ENCODE measurements at regions not wholly inside any gene's neighbourhood (a gene's known extent, or its start where the extent isn't known, plus 50 kb on each side); places are given as distances from the start of the nearest gene placed in this dataset.

DNA sequence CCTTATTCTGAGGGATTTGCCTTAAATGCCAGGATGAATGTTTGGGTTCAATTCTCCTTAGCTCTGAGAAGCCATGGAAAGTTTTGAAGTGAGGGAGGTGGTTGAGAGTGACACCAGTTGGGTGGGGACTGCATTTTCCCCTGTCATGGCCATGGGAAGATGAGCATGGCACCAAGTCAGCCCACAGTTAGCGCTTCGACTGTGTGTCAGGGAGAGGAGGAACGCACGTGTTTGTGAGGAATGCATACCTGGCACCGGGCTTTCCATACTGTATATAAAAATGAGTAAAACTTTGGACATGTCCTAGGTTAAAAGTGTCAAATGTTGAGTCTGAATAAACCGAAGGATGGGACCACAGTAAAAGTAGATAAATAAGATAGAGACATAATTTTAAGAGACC, 187.5 kb upstream of the KL start:
- no peak for DNase-seq
- Histone ChIP-seq H3K9me3 (peaks cover 0 to under 1% of the 10 kb centered on the region in 2 donors), H3K27me3 (no peaks in the 10 kb centered on the region), H3K4me3 (no peak overlapping the region), H3K4me1 (no peaks in the 10 kb centered on the region), H3K27ac (no peak overlapping the region), H3K36me3 (no peaks in the 10 kb centered on the region)
- intact Hi-C loops (cut with DNase I; ENCODE audit: low total_unique reads): no loop called here
- WGBS, 2 donors (ENCODE audit: low coverage in 1 of 2): 95% methylated on average over 6 of the region's 6 CpGs; no CpG with 5 or more reads in 1 of the 2 donors
- in situ Hi-C loops (cut with MboI; ENCODE audit: low pct_ligation_motif_present in 1 of 4, low pct_unique_long_range_greater_than_20kb in 1 of 4, low sequenced_read_pairs in 3 of 4): no loop called here
- TF ChIP-seq, protein P1, sequence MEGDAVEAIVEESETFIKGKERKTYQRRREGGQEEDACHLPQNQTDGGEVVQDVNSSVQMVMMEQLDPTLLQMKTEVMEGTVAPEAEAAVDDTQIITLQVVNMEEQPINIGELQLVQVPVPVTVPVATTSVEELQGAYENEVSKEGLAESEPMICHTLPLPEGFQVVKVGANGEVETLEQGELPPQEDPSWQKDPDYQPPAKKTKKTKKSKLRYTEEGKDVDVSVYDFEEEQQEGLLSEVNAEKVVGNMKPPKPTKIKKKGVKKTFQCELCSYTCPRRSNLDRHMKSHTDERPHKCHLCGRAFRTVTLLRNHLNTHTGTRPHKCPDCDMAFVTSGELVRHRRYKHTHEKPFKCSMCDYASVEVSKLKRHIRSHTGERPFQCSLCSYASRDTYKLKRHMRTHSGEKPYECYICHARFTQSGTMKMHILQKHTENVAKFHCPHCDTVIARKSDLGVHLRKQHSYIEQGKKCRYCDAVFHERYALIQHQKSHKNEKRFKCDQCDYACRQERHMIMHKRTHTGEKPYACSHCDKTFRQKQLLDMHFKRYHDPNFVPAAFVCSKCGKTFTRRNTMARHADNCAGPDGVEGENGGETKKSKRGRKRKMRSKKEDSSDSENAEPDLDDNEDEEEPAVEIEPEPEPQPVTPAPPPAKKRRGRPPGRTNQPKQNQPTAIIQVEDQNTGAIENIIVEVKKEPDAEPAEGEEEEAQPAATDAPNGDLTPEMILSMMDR (IDR thresholded peaks at IDR 0.05): no peak
- TF ChIP-seq EP300 (IDR thresholded peaks at IDR 0.05; ENCODE audit: low read depth) (no peak), POLR2A (IDR thresholded peaks at IDR 0.05) (no peak), POLR2AphosphoS5 (IDR thresholded peaks at IDR 0.05) (no peak)

DNA sequence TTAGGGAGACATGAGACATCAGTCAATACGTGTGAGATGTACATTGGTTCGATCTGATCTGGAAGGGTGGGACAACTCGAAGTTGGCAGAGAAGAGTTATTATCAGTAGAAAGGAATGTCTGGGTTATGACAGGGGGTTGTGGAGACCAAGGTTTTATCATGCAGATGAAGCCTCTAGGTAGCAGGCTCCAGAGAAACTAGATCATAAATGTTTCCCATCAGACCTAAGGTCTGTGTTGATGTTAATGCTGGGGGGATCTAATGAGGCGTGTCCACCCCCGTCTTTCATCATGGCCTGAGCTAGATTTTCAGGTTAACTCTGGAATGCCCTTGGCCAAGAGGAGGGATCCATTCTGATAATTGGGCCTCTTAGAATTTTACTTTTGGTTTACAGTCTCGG, 187.0 kb upstream of the KL start:
- Histone ChIP-seq H3K27ac (no peak overlapping the region), H3K9me3 (peaks cover 0 to 4% of the 10 kb centered on the region in 2 donors), H3K4me3 (no peak overlapping the region), H3K4me1 (no peaks in the 10 kb centered on the region), H3K27me3 (no peaks in the 10 kb centered on the region), H3K36me3 (no peaks in the 10 kb centered on the region)
- no peak for DNase-seq
- in situ Hi-C loops (cut with MboI; ENCODE audit: low pct_ligation_motif_present in 1 of 4, low pct_unique_long_range_greater_than_20kb in 1 of 4, low sequenced_read_pairs in 3 of 4): no loop called here
- WGBS, 2 donors (ENCODE audit: low coverage in 1 of 2): 60 to 82% methylated on average over 2 to 6 of the region's 6 CpGs
- intact Hi-C loops (cut with DNase I; ENCODE audit: low total_unique reads): no loop called here
- TF ChIP-seq EP300 (IDR thresholded peaks at IDR 0.05; ENCODE audit: low read depth): no peak
- no peak for TF ChIP-seq POLR2AphosphoS5 (IDR thresholded peaks at IDR 0.05)
- TF ChIP-seq, protein P1 (IDR thresholded peaks at IDR 0.05): no peak
- TF ChIP-seq POLR2A (IDR thresholded peaks at IDR 0.05): no peak

DNA sequence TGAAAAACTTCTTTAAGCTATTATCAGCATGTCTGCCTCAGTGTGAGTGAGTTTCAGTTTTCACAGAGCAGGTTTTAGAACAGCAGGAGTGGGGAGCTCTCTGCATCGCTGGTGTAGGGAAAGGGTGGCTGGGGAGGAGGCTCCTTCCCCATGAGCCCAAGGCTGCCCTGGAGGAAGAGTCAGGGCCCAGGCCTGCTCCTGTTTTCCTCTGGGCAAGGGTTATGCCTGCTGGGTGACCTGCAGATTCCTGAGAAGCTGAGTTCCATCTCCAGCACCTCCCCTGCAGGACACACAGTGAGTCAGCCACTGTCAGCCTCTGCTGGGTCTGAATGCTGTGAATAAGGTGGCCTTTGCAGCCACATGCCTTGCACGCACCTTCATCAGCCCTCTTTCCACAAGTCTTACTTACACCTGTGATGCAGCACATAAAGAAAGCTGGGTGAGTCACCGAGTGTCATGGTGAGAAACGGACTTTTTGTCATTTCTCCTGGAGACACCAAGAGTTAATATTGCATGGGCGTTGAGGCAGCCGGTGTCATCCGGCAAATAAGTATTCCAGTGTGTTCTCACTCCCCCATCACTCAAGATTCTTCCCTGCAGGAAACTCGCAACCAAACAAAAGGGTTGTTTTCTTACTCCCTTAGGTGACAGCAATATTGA, 186.4 kb upstream of the KL start:
- Histone ChIP-seq H3K27ac (no peak overlapping the region), H3K9me3 (peaks cover 0 to 4% of the 10 kb centered on the region in 2 donors), H3K27me3 (no peaks in the 10 kb centered on the region), H3K36me3 (no peaks in the 10 kb centered on the region), H3K4me3 (no peak overlapping the region), H3K4me1 (no peaks in the 10 kb centered on the region)
- intact Hi-C loops (cut with DNase I; ENCODE audit: low total_unique reads) (no loop called here), in situ Hi-C loops (cut with MboI; ENCODE audit: low pct_ligation_motif_present in 1 of 4, low pct_unique_long_range_greater_than_20kb in 1 of 4, low sequenced_read_pairs in 3 of 4) (no loop called here)
- DNase-seq: no peak
- TF ChIP-seq EP300 (IDR thresholded peaks at IDR 0.05; ENCODE audit: low read depth): no peak
- no peak for TF ChIP-seq POLR2AphosphoS5 (IDR thresholded peaks at IDR 0.05)
- TF ChIP-seq, protein P1 (IDR thresholded peaks at IDR 0.05): no peak
- no peak for TF ChIP-seq POLR2A (IDR thresholded peaks at IDR 0.05)
- 87% methylated on average over 4 to 8 of the region's 8 CpGs for WGBS, 2 donors (ENCODE audit: low coverage in 1 of 2)

DNA sequence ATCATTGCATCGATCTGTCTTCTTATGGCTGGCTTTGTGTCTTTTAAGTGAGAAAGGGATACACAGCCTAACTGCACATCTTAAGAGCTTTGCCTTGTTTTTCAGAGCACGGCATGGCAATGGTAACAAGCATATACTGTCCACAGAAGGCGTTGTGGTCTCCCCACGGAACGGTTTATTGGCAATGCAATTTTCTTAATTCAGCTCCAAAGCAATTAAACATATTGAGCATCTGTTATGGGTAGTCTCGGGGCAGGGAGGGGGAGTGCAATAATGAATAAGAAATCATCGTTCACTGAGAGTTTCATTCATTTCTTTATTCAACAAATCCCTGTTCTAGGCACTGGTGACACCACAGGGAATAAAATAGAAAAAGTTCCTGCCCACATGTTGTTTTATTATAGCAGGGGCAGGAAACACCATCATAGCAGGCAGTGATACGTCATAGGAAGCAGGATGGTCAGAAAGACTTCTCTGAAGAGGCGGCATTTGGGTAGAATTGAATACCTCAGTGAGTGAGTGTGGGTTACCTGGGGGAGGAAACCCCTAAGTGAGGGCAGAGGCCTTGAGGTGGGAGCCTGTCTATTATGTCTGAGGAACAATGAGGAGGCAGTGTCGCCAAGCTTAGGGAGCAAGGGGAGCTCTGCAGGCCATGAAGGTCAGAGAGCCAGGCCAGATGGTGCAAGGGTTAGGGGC, 185.7 kb upstream of the KL start:
- WGBS, 2 donors (ENCODE audit: low coverage in 1 of 2): 80 to 89% methylated on average over 8 to 10 of the region's 10 CpGs
- intact Hi-C loops (cut with DNase I; ENCODE audit: low total_unique reads): no loop called here

More for the DNA sequence above, 185.7 kb upstream of the KL start:
- H3K4me1 ChIP-seq: no peaks in the 10 kb centered on the region
- H3K36me3 ChIP-seq: no peaks in the 10 kb centered on the region
- H3K27ac ChIP-seq: no peak overlapping the region
- no peak for DNase-seq
- H3K4me3 ChIP-seq: no peak overlapping the region
- H3K9me3 ChIP-seq: peaks cover 0 to 4% of the 10 kb centered on the region in 2 donors
- TF ChIP-seq POLR2AphosphoS5 (IDR thresholded peaks at IDR 0.05) (no peak), POLR2A (IDR thresholded peaks at IDR 0.05) (no peak), EP300 (IDR thresholded peaks at IDR 0.05; ENCODE audit: low read depth) (no peak)
- TF ChIP-seq, protein P1 (IDR thresholded peaks at IDR 0.05): no peak
- no peaks in the 10 kb centered on the region for H3K27me3 ChIP-seq
- in situ Hi-C loops (cut with MboI; ENCODE audit: low pct_ligation_motif_present in 1 of 4, low pct_unique_long_range_greater_than_20kb in 1 of 4, low sequenced_read_pairs in 3 of 4): no loop called here
